GM19438 (cell line): ENCODE measurements at regions not wholly inside any gene's neighbourhood (a gene's known extent, or its start where the extent isn't known, plus 50 kb on each side); places are given as distances from the start of the nearest gene placed in this dataset.

ENCODE experiments used
- ATAC-seq: cut with Tn5 transposase; IDR thresholded peaks from one replicate; pipeline ENCODE4 v1.9.1; 2021; ENCODE audit warnings: low read depth; ENCODE audit not compliant: unreplicated experiment

- peak; percentile 76 for ATAC-seq
These were observed 53.8 kb downstream of the IER5 start for GRCh38 chr1:181142096-181142958.

DNA sequence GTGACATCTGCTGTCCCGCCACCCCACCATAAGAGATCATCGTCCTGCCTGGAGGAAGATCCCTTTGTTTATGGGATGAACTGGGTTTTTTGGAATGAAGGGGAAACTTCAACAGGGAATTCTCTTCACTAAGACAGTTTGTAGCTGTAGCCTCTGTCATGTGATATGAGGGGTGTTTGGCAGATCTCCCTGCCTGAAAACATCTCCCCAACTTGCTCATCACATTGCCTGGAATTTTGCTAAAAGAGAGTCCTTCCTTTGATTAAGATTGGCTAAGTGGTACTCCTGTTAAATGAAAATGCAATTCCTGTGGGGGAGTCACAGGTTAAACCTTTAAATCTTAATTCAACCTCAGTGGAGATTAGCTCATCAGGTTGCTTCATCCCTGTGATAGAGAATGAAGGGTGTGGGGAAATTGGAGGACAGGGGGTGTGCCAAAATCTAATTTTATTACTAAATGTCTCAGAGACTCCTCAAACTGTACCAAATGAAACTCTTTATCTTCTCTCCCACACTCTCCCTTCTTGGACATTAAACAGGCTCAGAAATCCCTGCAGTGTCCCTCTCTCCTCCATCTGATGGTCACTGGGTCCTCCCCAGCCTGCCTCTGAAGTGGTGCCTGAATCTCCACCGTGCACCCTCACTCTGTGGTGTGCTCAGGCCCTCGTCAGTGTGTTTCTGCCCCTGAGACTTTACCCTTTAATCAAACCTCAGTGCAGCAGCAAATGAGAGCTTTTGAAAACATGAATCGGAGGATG, 54.8 kb downstream of the IER5 start:
- ATAC-seq = no peak

DNA sequence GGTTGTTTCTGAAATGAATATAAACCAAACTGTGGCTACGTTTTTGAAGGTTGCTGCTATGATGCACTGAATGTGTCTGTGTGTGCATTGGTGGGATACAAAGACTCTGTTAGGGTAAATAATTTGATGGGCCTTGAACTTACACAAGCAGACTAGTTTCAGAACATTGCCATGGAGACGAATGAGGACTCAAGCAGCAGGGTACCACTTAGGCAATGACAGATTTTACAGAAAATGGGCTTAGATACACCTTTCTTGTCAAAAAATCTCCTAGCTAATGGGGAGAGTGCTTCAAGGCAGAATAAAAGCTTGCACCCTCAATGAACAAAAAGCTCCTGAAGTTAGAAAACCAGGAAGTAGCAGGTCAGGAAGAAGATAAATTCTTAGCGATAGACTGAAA, 55.7 kb downstream of the IER5 start:
- ATAC-seq = no peak

- ATAC-seq = no peak
These were observed 60.1 kb downstream of the IER5 start for GRCh38 chr1:181148636-181149035.

- peak; percentile 73 for ATAC-seq
These were observed 61.0 kb downstream of the IER5 start for GRCh38 chr1:181149326-181150125.

DNA sequence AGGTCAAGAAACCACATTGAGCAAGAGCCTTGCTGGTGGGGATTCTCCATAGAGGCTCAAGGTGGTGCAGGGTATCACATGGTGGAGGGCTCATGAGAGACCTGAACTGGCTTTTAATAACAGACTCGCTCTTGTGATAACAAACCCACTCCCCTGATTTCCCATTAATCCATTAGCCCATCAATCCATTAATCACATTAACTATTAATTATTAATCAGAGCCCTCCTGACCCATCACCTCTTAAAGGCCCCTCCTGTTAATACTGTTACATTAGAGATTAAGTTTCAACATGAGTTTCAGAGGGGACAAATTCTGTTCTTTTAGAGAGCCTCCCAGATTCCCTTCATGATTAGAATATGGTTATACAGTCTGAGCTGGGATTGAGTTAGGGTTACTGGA, 61.8 kb downstream of the IER5 start:
- ATAC-seq = no peak

- no peak for ATAC-seq
These were observed 62.3 kb downstream of the IER5 start for GRCh38 chr1:181150842-181151241.

- ATAC-seq = peak; percentile 35
These were observed 63.2 kb downstream of the IER5 start for GRCh38 chr1:181151378-181152326.

- peak; percentile 60 for ATAC-seq
These were observed 64.6 kb downstream of the IER5 start for GRCh38 chr1:181152892-181153633.

DNA sequence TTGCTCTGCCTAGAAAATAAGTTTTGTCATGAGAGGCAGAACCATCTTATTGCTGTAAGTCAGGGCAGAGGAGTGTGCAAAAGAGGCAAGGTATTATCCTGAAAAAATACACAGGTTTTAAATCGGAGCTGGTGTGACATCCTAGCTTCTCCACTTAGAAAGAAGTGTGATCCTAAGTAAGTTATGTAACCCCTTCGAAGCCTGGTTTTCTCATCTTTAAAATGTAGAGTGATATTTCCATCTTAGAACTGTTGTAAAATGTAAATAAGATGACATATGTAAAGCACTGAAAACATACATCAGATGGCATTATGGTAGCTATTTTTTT, 65.1 kb downstream of the IER5 start:
- ATAC-seq = no peak

GRCh38 chr1:181155339-181155738, 66.8 kb downstream of the IER5 start:
- no peak for ATAC-seq

DNA sequence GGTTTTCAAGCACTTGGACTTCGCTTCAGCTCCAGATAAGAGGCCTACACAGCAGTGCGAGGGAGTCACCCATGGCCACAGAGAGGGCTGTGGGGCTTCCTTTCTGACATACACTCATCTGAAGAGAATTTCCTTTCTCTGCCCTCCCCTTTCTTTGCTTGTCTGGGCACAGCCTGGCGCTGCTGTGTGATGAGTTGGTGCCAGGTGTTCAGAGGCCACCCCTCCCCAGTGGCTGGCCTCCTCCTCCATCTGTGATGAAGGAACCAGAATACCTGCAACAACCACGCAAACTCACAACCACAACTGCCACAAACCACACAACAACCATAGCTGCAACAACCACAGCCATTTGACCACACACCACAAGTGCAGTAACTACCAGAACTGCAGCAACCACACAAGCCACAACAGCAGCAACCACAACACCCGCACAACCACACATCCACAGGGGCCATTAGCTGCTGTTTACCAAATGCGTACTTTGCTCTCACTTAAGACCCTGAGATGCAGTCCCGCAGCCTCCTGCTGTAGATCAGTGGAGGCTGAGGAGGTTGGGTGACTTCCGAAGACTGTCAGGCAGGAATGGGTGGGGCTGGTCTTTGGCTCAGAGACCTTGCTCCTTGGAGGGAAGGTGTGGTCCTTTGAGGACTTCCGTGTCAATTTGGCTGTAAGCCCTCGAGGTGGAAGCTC, 71.1 kb downstream of the IER5 start:
- no peak for ATAC-seq

DNA sequence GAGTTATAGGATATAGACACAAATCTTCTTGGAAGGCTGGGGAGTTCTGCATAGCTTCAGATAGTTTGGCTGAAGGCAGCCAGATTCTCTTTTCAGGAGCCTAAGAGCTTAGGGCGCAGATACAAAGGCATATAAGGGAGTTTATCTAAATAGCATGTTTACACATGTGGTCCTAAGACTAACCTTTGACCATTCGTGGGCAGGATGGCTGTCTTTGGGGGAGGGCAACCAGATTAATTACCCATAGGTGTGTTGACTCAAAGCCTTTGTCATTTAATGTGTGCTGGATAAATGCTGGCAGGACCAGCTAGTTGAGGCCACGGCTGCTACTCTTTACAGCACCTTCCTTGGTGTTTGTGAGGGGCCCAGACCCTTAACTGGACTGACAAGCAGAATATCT, 71.8 kb downstream of the IER5 start:
- ATAC-seq = no peak

DNA sequence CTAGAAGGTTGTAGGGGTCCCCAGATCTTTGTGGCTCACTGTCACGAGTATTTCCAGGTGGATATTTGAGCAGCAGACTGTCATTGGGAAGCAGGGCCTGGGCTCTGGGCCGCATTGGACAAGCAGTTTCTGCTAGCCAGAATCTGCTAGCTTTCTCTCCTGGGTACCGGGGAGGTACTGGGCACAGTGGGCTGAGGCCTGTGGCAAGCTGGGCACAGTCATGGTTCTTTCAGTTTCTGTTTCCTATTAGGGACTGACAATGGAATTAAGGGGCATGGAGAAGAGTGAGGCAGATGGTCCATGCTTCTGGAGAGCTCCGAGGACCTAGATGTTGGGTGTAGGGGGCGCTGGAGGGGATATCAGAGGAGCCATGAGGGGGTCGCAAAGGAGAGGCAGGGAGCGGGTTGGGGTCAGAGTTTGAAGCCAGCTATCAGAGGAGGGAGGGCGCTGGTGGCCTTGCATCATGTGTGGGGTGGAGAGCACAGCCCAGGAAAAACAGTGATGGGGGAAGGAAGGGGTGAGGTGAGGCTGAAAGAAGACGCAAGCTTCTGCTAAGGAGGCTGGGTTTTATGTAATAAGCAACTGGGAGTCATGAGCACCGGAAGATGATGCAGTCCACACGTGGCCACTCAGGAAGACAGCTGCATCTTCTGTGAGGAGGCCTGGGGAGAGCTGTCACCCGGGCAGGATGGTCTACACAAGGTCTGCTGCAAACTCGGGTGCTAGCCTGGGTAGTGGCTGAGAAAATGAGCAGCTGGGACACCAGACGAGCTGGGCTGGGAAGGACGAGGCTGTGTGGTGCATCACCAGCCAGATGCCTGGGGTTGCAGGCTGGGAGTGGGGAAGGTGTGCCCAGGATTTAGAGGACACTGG, 72.7 kb downstream of the IER5 start:
- ATAC-seq = no peak

DNA sequence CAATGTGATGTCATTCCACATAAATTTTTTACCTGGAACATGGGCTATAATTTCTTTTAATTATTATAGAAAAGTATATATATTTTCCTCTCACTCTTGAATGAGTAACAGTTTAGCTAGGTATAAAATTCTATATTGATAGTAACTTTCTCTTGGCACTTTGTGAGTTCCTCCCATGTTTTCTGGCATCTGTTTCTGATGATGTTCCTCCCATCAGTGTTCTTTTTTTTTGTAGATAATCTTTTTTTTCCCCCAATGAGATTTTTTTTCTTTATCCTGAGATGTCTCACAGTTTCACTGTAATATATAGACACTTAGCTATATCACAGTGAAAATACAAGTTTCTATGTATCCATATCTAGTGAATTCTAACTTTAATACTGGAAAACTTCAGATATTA, 75.2 kb downstream of the IER5 start:
- no peak for ATAC-seq

GRCh38 chr1:181166377-181167196, 78.1 kb downstream of the IER5 start:
- peak; percentile 100 for ATAC-seq

- ATAC-seq = no peak
These were observed 80.9 kb downstream of the IER5 start for GRCh38 chr1:181169281-181169865.
